Endodermal cell (in vitro differentiated cells): ENCODE measurements at regions not wholly inside any gene's neighbourhood (a gene's known extent, or its start where the extent isn't known, plus 50 kb on each side); places are given as distances from the start of the nearest gene placed in this dataset.
A peak's percentile ranks its signal among the peaks of the same experiment; 100 is the strongest.
"Not testable (repeated sequence)": the region's sequence is repeated elsewhere in the genome, so short reads cannot be mapped to it uniquely, and the experiment has no call there.

ENCODE experiments used
- DNase-seq: peaks from one replicate; pipeline ENCODE4 v3.0.0-alpha.2; 2017
- H3K27ac ChIP-seq: 2 replicates; pipeline ENCODE4 v1.5.1; 2013; ENCODE audit warnings: mild to moderate bottlenecking, low read depth, low read length, moderate library complexity
- H3K27me3 ChIP-seq: 2 replicates; pipeline ENCODE4 v1.6.1; 2013; ENCODE audit warnings: mild to moderate bottlenecking, low read length, moderate library complexity; ENCODE audit not compliant: insufficient read depth, control insufficient read depth, poor library complexity, severe bottlenecking
- H3K36me3 ChIP-seq: 2 replicates; pipeline ENCODE4 v1.7.0; 2013; ENCODE audit warnings: mild to moderate bottlenecking, low read length, moderate library complexity; ENCODE audit not compliant: control insufficient read depth, insufficient read depth
- H3K4me1 ChIP-seq: one replicate; pipeline ENCODE4 v1.7.0; 2013; ENCODE audit warnings: low read length; ENCODE audit not compliant: control insufficient read depth, insufficient read depth
- H3K4me3 ChIP-seq: 2 replicates; pipeline ENCODE4 v1.5.1; 2013; ENCODE audit warnings: mild to moderate bottlenecking, low read length, moderate library complexity
- H3K9ac ChIP-seq: 2 replicates; pipeline ENCODE4 v1.6.1; 2013; ENCODE audit warnings: mild to moderate bottlenecking, low read length, moderate library complexity; ENCODE audit not compliant: poor library complexity, severe bottlenecking; ENCODE audit errors: extremely low read depth
- H3K9me3 ChIP-seq: 2 replicates; pipeline ENCODE4 v1.6.1; 2013; ENCODE audit warnings: mild to moderate bottlenecking, low read length, moderate library complexity; ENCODE audit not compliant: control insufficient read depth
- H3K27ac Mint-ChIP-seq: 2 replicates; pipeline ENCODE4 v1.8.0; 2020; ENCODE audit warnings: mixed read lengths
- H3K27me3 Mint-ChIP-seq: 2 replicates; pipeline ENCODE4 v1.8.0; 2021; ENCODE audit warnings: mild to moderate bottlenecking, mixed read lengths; ENCODE audit not compliant: insufficient read depth
- H3K36me3 Mint-ChIP-seq: 2 replicates; pipeline ENCODE4 v1.8.0; 2020; ENCODE audit warnings: low read depth, mixed read lengths
- H3K4me1 Mint-ChIP-seq: 2 replicates; pipeline ENCODE4 v1.8.0; 2020; ENCODE audit warnings: mixed read lengths
- H3K4me3 Mint-ChIP-seq: 2 replicates; pipeline ENCODE4 v1.8.0; 2020; ENCODE audit warnings: mild to moderate bottlenecking, moderate library complexity, mixed read lengths
- H3K9me3 Mint-ChIP-seq: 2 replicates; pipeline ENCODE4 v1.8.0; 2020; ENCODE audit warnings: mild to moderate bottlenecking, mixed read lengths
- WGBS, 2 experiments: methylation state at CpG; one replicate each; pipeline versions ENCODE4 v1.1.5 to v1.1.7; 2013; ENCODE audit warnings: missing lambda C conversion rate in 2 of 2, mixed read lengths in 1 of 2; ENCODE audit not compliant: insufficient coverage in 1 of 2, insufficient read length in 1 of 2; 5-methylcytosine and 5-hydroxymethylcytosine counted together

- not testable (repeated sequence) for H3K36me3 Mint-ChIP-seq, H3K27me3 Mint-ChIP-seq, H3K36me3 ChIP-seq, H3K4me1 ChIP-seq, H3K4me3 Mint-ChIP-seq, H3K4me1 Mint-ChIP-seq, H3K9me3 ChIP-seq, H3K9ac ChIP-seq, DNase-seq, H3K27me3 ChIP-seq, H3K4me3 ChIP-seq, H3K27ac ChIP-seq, H3K27ac Mint-ChIP-seq
- 95% methylated on average over 4 of the region's 9 CpGs; no CpG with 5 or more reads in 1 of the 2 experiments for WGBS, 2 experiments
- H3K9me3 Mint-ChIP-seq = peaks cover 29% of the 10 kb centered on the region
Measured at GRCh38 chr16:32922578-32922977, 246.6 kb upstream of the TP53TG3 start.

- not testable (repeated sequence) for H3K27ac Mint-ChIP-seq, H3K36me3 ChIP-seq, H3K27me3 ChIP-seq, H3K27me3 Mint-ChIP-seq, H3K9me3 ChIP-seq, H3K4me1 Mint-ChIP-seq, H3K27ac ChIP-seq, H3K36me3 Mint-ChIP-seq, H3K4me3 ChIP-seq, H3K4me3 Mint-ChIP-seq, DNase-seq, H3K4me1 ChIP-seq, H3K9ac ChIP-seq
- H3K9me3 Mint-ChIP-seq = peaks cover 35% of the 10 kb centered on the region
- WGBS, 2 experiments = 66% methylated on average over 5 of the region's 15 CpGs; no CpG with 5 or more reads in 1 of the 2 experiments
Measured at GRCh38 chr16:32915346-32915745, 239.4 kb upstream of the TP53TG3 start.

- not testable (repeated sequence) for H3K36me3 ChIP-seq, H3K4me1 ChIP-seq, H3K4me3 ChIP-seq, H3K27ac ChIP-seq, H3K4me1 Mint-ChIP-seq, H3K27ac Mint-ChIP-seq, H3K4me3 Mint-ChIP-seq, H3K36me3 Mint-ChIP-seq, H3K9me3 ChIP-seq, H3K9ac ChIP-seq, H3K27me3 Mint-ChIP-seq, H3K27me3 ChIP-seq
- peak; percentile 42 for DNase-seq
- peaks cover 35% of the 10 kb centered on the region for H3K9me3 Mint-ChIP-seq
- no CpG with 5 or more reads among the region's 9 CpGs for WGBS, 2 experiments
Measured at GRCh38 chr16:32897782-32898181, 221.8 kb upstream of the TP53TG3 start.

- WGBS, 2 experiments = no CpG with 5 or more reads among the region's 56 CpGs
- H3K27ac ChIP-seq, H3K9me3 ChIP-seq, H3K9ac ChIP-seq, H3K4me3 Mint-ChIP-seq, H3K36me3 ChIP-seq, H3K4me3 ChIP-seq, H3K27ac Mint-ChIP-seq, H3K4me1 Mint-ChIP-seq, H3K4me1 ChIP-seq, DNase-seq, H3K27me3 Mint-ChIP-seq, H3K36me3 Mint-ChIP-seq, H3K27me3 ChIP-seq, H3K9me3 Mint-ChIP-seq: not testable (repeated sequence)
Measured at GRCh38 chr16:32885392-32885791, 209.4 kb upstream of the TP53TG3 start.

- H3K9ac ChIP-seq, H3K9me3 Mint-ChIP-seq, H3K27me3 Mint-ChIP-seq, H3K27me3 ChIP-seq, H3K27ac Mint-ChIP-seq, H3K4me3 ChIP-seq, H3K36me3 ChIP-seq, H3K4me1 Mint-ChIP-seq, H3K9me3 ChIP-seq, H3K4me1 ChIP-seq, H3K4me3 Mint-ChIP-seq, H3K36me3 Mint-ChIP-seq, DNase-seq, H3K27ac ChIP-seq: not testable (repeated sequence)
- WGBS, 2 experiments = 100% methylated on average over 1 of the region's 22 CpGs; no CpG with 5 or more reads in 1 of the 2 experiments
Measured at GRCh38 chr16:32884556-32884955, 208.6 kb upstream of the TP53TG3 start.

- H3K27ac ChIP-seq, H3K4me3 ChIP-seq, H3K4me1 ChIP-seq, H3K9me3 ChIP-seq, H3K4me3 Mint-ChIP-seq, H3K9me3 Mint-ChIP-seq, H3K9ac ChIP-seq, DNase-seq, H3K27ac Mint-ChIP-seq, H3K36me3 Mint-ChIP-seq, H3K27me3 ChIP-seq, H3K36me3 ChIP-seq, H3K4me1 Mint-ChIP-seq, H3K27me3 Mint-ChIP-seq: not testable (repeated sequence)
- WGBS, 2 experiments = 100% methylated on average over 1 of the region's 10 CpGs; no CpG with 5 or more reads in 1 of the 2 experiments
Measured at GRCh38 chr16:32882328-32882857, 206.4 kb upstream of the TP53TG3 start.

- WGBS, 2 experiments = no CpG with 5 or more reads among the region's 3 CpGs
- H3K9me3 Mint-ChIP-seq, DNase-seq, H3K4me1 ChIP-seq, H3K4me3 ChIP-seq, H3K4me3 Mint-ChIP-seq, H3K27ac ChIP-seq, H3K27me3 ChIP-seq, H3K27me3 Mint-ChIP-seq, H3K9me3 ChIP-seq, H3K27ac Mint-ChIP-seq, H3K36me3 Mint-ChIP-seq, H3K9ac ChIP-seq, H3K4me1 Mint-ChIP-seq, H3K36me3 ChIP-seq: not testable (repeated sequence)
Measured at GRCh38 chr16:32881631-32882030, 205.7 kb upstream of the TP53TG3 start.
